ENCODE measurements at regions not wholly inside any gene's neighbourhood (a gene's known extent, or its start where the extent isn't known, plus 50 kb on each side); places are given as distances from the start of the nearest gene placed in this dataset.

- Mint-ChIP-seq H3K27ac (ENCODE audit: unreplicated experiment) (no peak overlapping the region), H3K9me3 (ENCODE audit: low read depth) (no peaks in the 10 kb centered on the region), H3K4me3 (ENCODE audit: unreplicated experiment) (no peak overlapping the region), H3K4me1 (ENCODE audit: low read depth) (no peaks in the 10 kb centered on the region), H3K36me3 (ENCODE audit: low read depth) (no peaks in the 10 kb centered on the region), H3K27me3 (ENCODE audit: low read depth) (no peaks in the 10 kb centered on the region)
- no peak for DNase-seq (ENCODE audit: low spot score)
- TF ChIP-seq CTCF (IDR thresholded peaks at IDR 0.05): no peak
Observed at GRCh38 chr19:20431826-20432225, 133.8 kb downstream of the ZNF737 start.

- H3K4me1 Mint-ChIP-seq (ENCODE audit: low read depth): peaks cover 8% of the 10 kb centered on the region
- no peaks in the 10 kb centered on the region for H3K36me3 Mint-ChIP-seq (ENCODE audit: low read depth)
- DNase-seq (ENCODE audit: low spot score): no peak
- H3K9me3 Mint-ChIP-seq (ENCODE audit: low read depth): no peaks in the 10 kb centered on the region
- H3K4me3 Mint-ChIP-seq (ENCODE audit: unreplicated experiment): peak overlapping the region; percentile 90
- peak overlapping the region; percentile 98 for H3K27ac Mint-ChIP-seq (ENCODE audit: unreplicated experiment)
- no peaks in the 10 kb centered on the region for H3K27me3 Mint-ChIP-seq (ENCODE audit: low read depth)
- no peak for TF ChIP-seq CTCF (IDR thresholded peaks at IDR 0.05)
Observed at GRCh38 chr19:20423381-20424197, 142.0 kb downstream of the ZNF737 start.

- Mint-ChIP-seq H3K9me3 (ENCODE audit: low read depth) (no peaks in the 10 kb centered on the region), H3K36me3 (ENCODE audit: low read depth) (no peaks in the 10 kb centered on the region), H3K4me1 (ENCODE audit: low read depth) (peaks cover 8% of the 10 kb centered on the region), H3K4me3 (ENCODE audit: unreplicated experiment) (peak overlapping the region; percentile 90), H3K27ac (ENCODE audit: unreplicated experiment) (no peak overlapping the region), H3K27me3 (ENCODE audit: low read depth) (no peaks in the 10 kb centered on the region)
- no peak for DNase-seq (ENCODE audit: low spot score)
- no peak for TF ChIP-seq CTCF (IDR thresholded peaks at IDR 0.05)
Observed at GRCh38 chr19:20422216-20423205, 143.1 kb downstream of the ZNF737 start.

GRCh38 chr19:20416661-20417060, 148.9 kb downstream of the ZNF737 start:
- no peak for TF ChIP-seq CTCF (IDR thresholded peaks at IDR 0.05)
- Mint-ChIP-seq H3K27me3 (ENCODE audit: low read depth) (no peaks in the 10 kb centered on the region), H3K36me3 (ENCODE audit: low read depth) (peaks cover 7% of the 10 kb centered on the region), H3K4me1 (ENCODE audit: low read depth) (peaks cover 8% of the 10 kb centered on the region), H3K4me3 (ENCODE audit: unreplicated experiment) (no peak overlapping the region), H3K27ac (ENCODE audit: unreplicated experiment) (peak overlapping the region; percentile 70), H3K9me3 (ENCODE audit: low read depth) (peaks cover 7% of the 10 kb centered on the region)
- DNase-seq (ENCODE audit: low spot score): no peak

DNA sequence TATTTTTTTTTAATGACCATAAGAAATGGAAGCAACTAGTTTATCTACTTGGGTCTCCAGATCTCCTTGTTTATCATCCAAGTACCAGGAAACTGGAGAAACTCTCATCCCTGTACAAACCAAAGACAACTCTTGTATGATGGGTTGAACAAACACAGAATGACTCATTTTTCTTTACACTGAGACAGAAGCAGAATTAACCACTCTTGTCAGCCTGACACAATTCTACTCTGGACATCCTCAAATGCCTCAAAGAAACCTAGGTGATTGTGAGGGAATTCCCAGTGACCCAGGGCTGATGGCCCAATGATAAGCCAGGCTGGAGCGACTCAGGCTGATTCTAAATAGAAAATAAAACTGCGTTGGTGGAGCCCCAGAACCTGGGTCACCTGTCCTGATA, 151.5 kb downstream of the ZNF737 start:
- no peak for TF ChIP-seq CTCF (IDR thresholded peaks at IDR 0.05)
- peaks cover 8% of the 10 kb centered on the region for H3K4me1 Mint-ChIP-seq (ENCODE audit: low read depth)
- DNase-seq (ENCODE audit: low spot score): no peak
- no peak overlapping the region for H3K27ac Mint-ChIP-seq (ENCODE audit: unreplicated experiment)
- H3K36me3 Mint-ChIP-seq (ENCODE audit: low read depth): peaks cover 14% of the 10 kb centered on the region
- H3K9me3 Mint-ChIP-seq (ENCODE audit: low read depth): peaks cover 15% of the 10 kb centered on the region
- H3K27me3 Mint-ChIP-seq (ENCODE audit: low read depth): no peaks in the 10 kb centered on the region
- H3K4me3 Mint-ChIP-seq (ENCODE audit: unreplicated experiment): no peak overlapping the region

Data from chondrocyte (in vitro differentiated cells).